ENCODE measurements at regions not wholly inside any gene's neighbourhood (a gene's known extent, or its start where the extent isn't known, plus 50 kb on each side); places are given as distances from the start of the nearest gene placed in this dataset.

- TF ChIP-seq, protein P1, sequence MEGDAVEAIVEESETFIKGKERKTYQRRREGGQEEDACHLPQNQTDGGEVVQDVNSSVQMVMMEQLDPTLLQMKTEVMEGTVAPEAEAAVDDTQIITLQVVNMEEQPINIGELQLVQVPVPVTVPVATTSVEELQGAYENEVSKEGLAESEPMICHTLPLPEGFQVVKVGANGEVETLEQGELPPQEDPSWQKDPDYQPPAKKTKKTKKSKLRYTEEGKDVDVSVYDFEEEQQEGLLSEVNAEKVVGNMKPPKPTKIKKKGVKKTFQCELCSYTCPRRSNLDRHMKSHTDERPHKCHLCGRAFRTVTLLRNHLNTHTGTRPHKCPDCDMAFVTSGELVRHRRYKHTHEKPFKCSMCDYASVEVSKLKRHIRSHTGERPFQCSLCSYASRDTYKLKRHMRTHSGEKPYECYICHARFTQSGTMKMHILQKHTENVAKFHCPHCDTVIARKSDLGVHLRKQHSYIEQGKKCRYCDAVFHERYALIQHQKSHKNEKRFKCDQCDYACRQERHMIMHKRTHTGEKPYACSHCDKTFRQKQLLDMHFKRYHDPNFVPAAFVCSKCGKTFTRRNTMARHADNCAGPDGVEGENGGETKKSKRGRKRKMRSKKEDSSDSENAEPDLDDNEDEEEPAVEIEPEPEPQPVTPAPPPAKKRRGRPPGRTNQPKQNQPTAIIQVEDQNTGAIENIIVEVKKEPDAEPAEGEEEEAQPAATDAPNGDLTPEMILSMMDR (tag by site-specific recombination; IDR thresholded peaks at IDR 0.05), result no peak
- TF ChIP-seq ZNF24 (tag by site-specific recombination; IDR thresholded peaks at IDR 0.05), result no peak
- TF ChIP-seq, protein P2, sequence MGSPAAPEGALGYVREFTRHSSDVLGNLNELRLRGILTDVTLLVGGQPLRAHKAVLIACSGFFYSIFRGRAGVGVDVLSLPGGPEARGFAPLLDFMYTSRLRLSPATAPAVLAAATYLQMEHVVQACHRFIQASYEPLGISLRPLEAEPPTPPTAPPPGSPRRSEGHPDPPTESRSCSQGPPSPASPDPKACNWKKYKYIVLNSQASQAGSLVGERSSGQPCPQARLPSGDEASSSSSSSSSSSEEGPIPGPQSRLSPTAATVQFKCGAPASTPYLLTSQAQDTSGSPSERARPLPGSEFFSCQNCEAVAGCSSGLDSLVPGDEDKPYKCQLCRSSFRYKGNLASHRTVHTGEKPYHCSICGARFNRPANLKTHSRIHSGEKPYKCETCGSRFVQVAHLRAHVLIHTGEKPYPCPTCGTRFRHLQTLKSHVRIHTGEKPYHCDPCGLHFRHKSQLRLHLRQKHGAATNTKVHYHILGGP (tag by site-specific recombination; IDR thresholded peaks at IDR 0.05), result no peak
- no peak for TF ChIP-seq BCL11A (tag by site-specific recombination; IDR thresholded peaks at IDR 0.05; ENCODE audit: low read depth)
- no peak for TF ChIP-seq KLF7 (tag by site-specific recombination; IDR thresholded peaks at IDR 0.05; ENCODE audit: borderline replicate concordance)
- no peak for TF ChIP-seq ZNF549 (tag by site-specific recombination; IDR thresholded peaks at IDR 0.05)
- TF ChIP-seq SP2 (tag by site-specific recombination; IDR thresholded peaks at IDR 0.05), result no peak
- no peak for TF ChIP-seq ZNF10 (tag by site-specific recombination; IDR thresholded peaks at IDR 0.05)
- no peak for TF ChIP-seq ZNF114 (tag by site-specific recombination; IDR thresholded peaks at IDR 0.05)
- no peak for TF ChIP-seq ZBTB8A (tag by site-specific recombination; IDR thresholded peaks at IDR 0.05)
These were observed 164.5 kb upstream of the POU2AF2 start for GRCh38 chr11:111081021-111081511.
